UCSD-AML1 (cell line): ENCODE measurements at regions not wholly inside any gene's neighbourhood (a gene's known extent, or its start where the extent isn't known, plus 50 kb on each side); places are given as distances from the start of the nearest gene placed in this dataset.

Source experiments
- DNase-seq: peaks from one replicate; lab custom pipeline; 2025; ENCODE audit not compliant: unreplicated experiment; lab: John Stamatoyannopoulos, UW

- DNase-seq, result no peak
These were observed 575.4 kb upstream of the LRRC4C start for GRCh38 chr11:42034826-42035225.

- DNase-seq, result no peak
These were observed 576.7 kb upstream of the LRRC4C start for GRCh38 chr11:42036201-42036600.

GRCh38 chr11:42043312-42043711, 583.9 kb upstream of the LRRC4C start:
- DNase-seq, result no peak

- DNase-seq, result no peak
These were observed 588.4 kb upstream of the LRRC4C start for GRCh38 chr11:42047637-42048555.

GRCh38 chr11:42049186-42049585, 589.7 kb upstream of the LRRC4C start:
- DNase-seq, result no peak

- no peak for DNase-seq
These were observed 590.2 kb upstream of the LRRC4C start for GRCh38 chr11:42049650-42050049.

GRCh38 chr11:42054351-42054900, 595.0 kb upstream of the LRRC4C start:
- DNase-seq, result no peak

GRCh38 chr11:42055606-42056005, 596.2 kb upstream of the LRRC4C start:
- DNase-seq, result no peak

- DNase-seq, result no peak
These were observed 599.3 kb upstream of the LRRC4C start for GRCh38 chr11:42058794-42059193.

GRCh38 chr11:42065199-42065598, 605.7 kb upstream of the LRRC4C start:
- no peak for DNase-seq

GRCh38 chr11:42066113-42066512, 606.7 kb upstream of the LRRC4C start:
- DNase-seq, result no peak

GRCh38 chr11:42074306-42074705, 614.9 kb upstream of the LRRC4C start:
- DNase-seq, result no peak

- DNase-seq, result no peak
These were observed 615.7 kb upstream of the LRRC4C start for GRCh38 chr11:42075180-42075579.

GRCh38 chr11:42077794-42078193, 618.3 kb upstream of the LRRC4C start:
- DNase-seq, result no peak

GRCh38 chr11:42085736-42086135, 626.3 kb upstream of the LRRC4C start:
- DNase-seq, result no peak

GRCh38 chr11:42093541-42093940, 634.1 kb upstream of the LRRC4C start:
- DNase-seq, result no peak

GRCh38 chr11:42098075-42098474, 638.6 kb upstream of the LRRC4C start:
- DNase-seq, result no peak

- no peak for DNase-seq
These were observed 653.4 kb upstream of the LRRC4C start for GRCh38 chr11:42112866-42113265.

GRCh38 chr11:42114927-42115326, 655.5 kb upstream of the LRRC4C start:
- no peak for DNase-seq

- no peak for DNase-seq
These were observed 679.0 kb upstream of the LRRC4C start for GRCh38 chr11:42138454-42138853.

- no peak for DNase-seq
These were observed 685.9 kb upstream of the LRRC4C start for GRCh38 chr11:42145311-42145710.

GRCh38 chr11:42161886-42162285, 702.4 kb upstream of the LRRC4C start:
- no peak for DNase-seq

- DNase-seq, result no peak
These were observed 709.7 kb upstream of the LRRC4C start for GRCh38 chr11:42169191-42169590.
